A549 (cell line): ENCODE measurements at regions not wholly inside any gene's neighbourhood (a gene's known extent, or its start where the extent isn't known, plus 50 kb on each side); places are given as distances from the start of the nearest gene placed in this dataset.

Source experiments
- ATAC-seq, 2 experiments: fragments of 200-7000 bp in 1 of 2; fragments of >200 bp in 1 of 2; cut with Nextera tagmentation in 1 of 2; cut with Tn5 transposase in 1 of 2; 3 replicates each; pipeline versions ENCODE4 v1.8.0 to v1.9.1; 2018 to 2020; ENCODE audit warnings: mild to moderate bottlenecking in 1 of 2, moderate library complexity in 1 of 2
- CTCF ChIA-PET: fragments of 300-600 bp; sonication (Branson Sonifier 250); formaldehyde crosslinking; extraction: SDS; loops from one replicate; lab custom pipeline; 2021; ENCODE audit warnings: antibody characterized with exemption, inconsistent platforms; lab: Yijun Ruan, JAX
- POLR2A ChIA-PET: fragments of 350-600 bp; formaldehyde crosslinking; extraction: SDS; loops from one replicate; lab custom pipeline; 2021; ENCODE audit warnings: antibody characterized with exemption, inconsistent platforms; lab: Yijun Ruan, JAX
- DNase-seq, 2 experiments: peaks; one replicate each; pipeline versions ENCODE4 v3.0.0 to v3.0.0-alpha.2; 2011 to 2016; ENCODE audit warnings: low read depth in 1 of 2, low spot score in 1 of 2
- FAIRE-seq: peaks from 2 replicates; lab custom pipeline; 2011; peaks lifted over from hg19 to GRCh38; lab: Jason Lieb, UNC
- H3K27ac ChIP-seq, 2 experiments: fragments of >200 bp; sonication (Bioruptor Twin); formaldehyde crosslinking; 3 replicates each; pipeline ENCODE4 v1.5.1; 2016 to 2017
- H3K4me1 ChIP-seq: fragments of >200 bp; sonication (Bioruptor Twin); formaldehyde crosslinking; 3 replicates; pipeline ENCODE4 v1.6.1; 2016
- H3K4me2 ChIP-seq: fragments of >200 bp; sonication (Bioruptor Twin); formaldehyde crosslinking; 3 replicates; pipeline ENCODE4 v1.6.1; 2016
- H3K4me3 ChIP-seq: fragments of >200 bp; sonication (Bioruptor Twin); formaldehyde crosslinking; 3 replicates; pipeline ENCODE4 v1.5.1; 2016
- H3K9me3 ChIP-seq: fragments of >200 bp; sonication (Bioruptor Twin); formaldehyde crosslinking; 3 replicates; pipeline ENCODE4 v1.6.1; 2016
- BCL3 ChIP-seq: fragments of >200 bp; sonication (Bioruptor Twin); formaldehyde crosslinking; IDR thresholded peaks from 3 replicates; pipeline ENCODE4 v1.6.1; 2016
- BHLHE40 ChIP-seq: IDR thresholded peaks from 2 replicates; pipeline ENCODE4 v1.6.1; 2012; ENCODE audit warnings: low read depth, low read length, inconsistent platforms
- CBX2 ChIP-seq: fragments of 200-600 bp; sonication (generic); IDR thresholded peaks from 2 replicates; pipeline ENCODE4 v1.6.1; 2016; ENCODE audit warnings: low read depth, mild to moderate bottlenecking, borderline replicate concordance
- CBX8 ChIP-seq: fragments of 200-600 bp; sonication (generic); IDR thresholded peaks from 2 replicates; pipeline ENCODE4 v1.6.1; 2016
- E2F6 ChIP-seq: IDR thresholded peaks from 2 replicates; pipeline ENCODE4 v1.6.1; 2012; ENCODE audit warnings: low read depth, borderline replicate concordance
- EP300 ChIP-seq, 2 experiments: fragments of >200 bp; sonication (Bioruptor Twin); formaldehyde crosslinking; IDR thresholded peaks; 2 replicates in 1 of 2; 3 replicates in 1 of 2; pipeline ENCODE4 v1.6.1; 2016 to 2017
- ESRRA ChIP-seq: fragments of 150-350 bp; IDR thresholded peaks from 2 replicates; pipeline ENCODE4 v1.6.1; 2014; ENCODE audit warnings: mild to moderate bottlenecking, low read length, borderline replicate concordance
- FOSB ChIP-seq: fragments of 250-450 bp; sonication (Bioruptor Pico); IDR thresholded peaks from 2 replicates; pipeline ENCODE4 v1.5.0; 2020; ENCODE audit warnings: mild to moderate bottlenecking, moderate library complexity
- FOXS1 ChIP-seq: fragments of 250-450 bp; sonication (Bioruptor Pico); IDR thresholded peaks from 2 replicates; pipeline ENCODE4 v1.5.0; 2020; ENCODE audit warnings: mild to moderate bottlenecking, moderate library complexity
- HDAC2 ChIP-seq: fragments of 200-600 bp; sonication (generic); IDR thresholded peaks from 2 replicates; pipeline ENCODE4 v1.6.1; 2016
- HES2 ChIP-seq: fragments of >200 bp; sonication (Bioruptor Twin); formaldehyde crosslinking; IDR thresholded peaks from 2 replicates; pipeline ENCODE4 v1.6.1; 2016
- HMGXB4 ChIP-seq: fragments of 250-450 bp; sonication (Bioruptor Pico); IDR thresholded peaks from 2 replicates; pipeline ENCODE4 v1.5.0; 2021; ENCODE audit warnings: mild to moderate bottlenecking, moderate library complexity, borderline replicate concordance
- HOXA7 ChIP-seq: fragments of 250-450 bp; sonication (Bioruptor Pico); IDR thresholded peaks from 2 replicates; pipeline ENCODE4 v1.5.0; 2020; ENCODE audit warnings: mild to moderate bottlenecking, moderate library complexity
- HOXB13 ChIP-seq: fragments of 250-450 bp; sonication (Bioruptor Pico); IDR thresholded peaks from 2 replicates; pipeline ENCODE4 v1.5.0; 2020; ENCODE audit warnings: low read depth, mild to moderate bottlenecking, moderate library complexity
- HOXB5 ChIP-seq: fragments of 250-450 bp; sonication (Bioruptor Pico); IDR thresholded peaks from 2 replicates; pipeline ENCODE4 v1.5.0; 2020; ENCODE audit warnings: mild to moderate bottlenecking, moderate library complexity
- JUNB ChIP-seq: fragments of >200 bp; sonication (Bioruptor Twin); formaldehyde crosslinking; IDR thresholded peaks from 2 replicates; pipeline ENCODE4 v1.6.1; 2016
- MAZ ChIP-seq: fragments of 150-350 bp; IDR thresholded peaks from 2 replicates; pipeline ENCODE4 v1.6.1; 2014; ENCODE audit warnings: antibody characterized with exemption, low read depth, low read length, borderline replicate concordance
- MYC ChIP-seq: IDR thresholded peaks from 2 replicates; pipeline ENCODE4 v1.6.1; 2012; ENCODE audit warnings: mild to moderate bottlenecking, inconsistent platforms, low read length, improper control_type of control experiment, borderline replicate concordance
- NPAS2 ChIP-seq: fragments of 250-450 bp; sonication (Bioruptor Pico); IDR thresholded peaks from 2 replicates; pipeline ENCODE4 v1.8.0; 2022; ENCODE audit warnings: mild to moderate bottlenecking, moderate library complexity, borderline replicate concordance
- PHF8 ChIP-seq: fragments of 200-600 bp; sonication (generic); IDR thresholded peaks from 2 replicates; pipeline ENCODE4 v1.6.1; 2016; ENCODE audit warnings: low read depth, mild to moderate bottlenecking, antibody characterized with exemption, moderate library complexity, borderline replicate concordance
- POLR2A ChIP-seq: IDR thresholded peaks from 2 replicates; pipeline ENCODE4 v1.6.1; 2012; ENCODE audit warnings: mild to moderate bottlenecking, low read length
- POLR2AphosphoS2 ChIP-seq: conservative IDR thresholded peaks from 2 replicates; pipeline ENCODE4 v1.6.1; 2012; ENCODE audit warnings: low read length, improper control_type of control experiment, inconsistent platforms
- RCOR1 ChIP-seq: fragments of 150-350 bp; IDR thresholded peaks from 2 replicates; pipeline ENCODE4 v1.6.1; 2014; ENCODE audit warnings: antibody characterized with exemption, low read length, low read depth
- REST ChIP-seq: fragments of 200-600 bp; sonication (generic); IDR thresholded peaks from 2 replicates; pipeline ENCODE4 v1.6.1; 2016; ENCODE audit warnings: antibody characterized with exemption, mild to moderate bottlenecking, moderate library complexity
- RFX5 ChIP-seq: fragments of 450-650 bp; IDR thresholded peaks from 2 replicates; pipeline ENCODE4 v1.7.1; 2014; ENCODE audit warnings: antibody characterized with exemption, mild to moderate bottlenecking, moderate library complexity
- TFCP2L1 ChIP-seq: fragments of 250-450 bp; sonication (Bioruptor Pico); IDR thresholded peaks from 2 replicates; pipeline ENCODE4 v1.5.0; 2021; ENCODE audit warnings: mild to moderate bottlenecking
- USF2 ChIP-seq: fragments of 450-650 bp; IDR thresholded peaks from 2 replicates; pipeline ENCODE4 v1.6.1; 2014; ENCODE audit warnings: antibody characterized with exemption
- ZNF302 ChIP-seq: fragments of 250-450 bp; sonication (Bioruptor Pico); IDR thresholded peaks from 2 replicates; pipeline ENCODE4 v1.9.0; 2021; ENCODE audit warnings: inconsistent platforms, mild to moderate bottlenecking, moderate library complexity
- ZSCAN20 ChIP-seq: fragments of 250-450 bp; sonication (Bioruptor Pico); IDR thresholded peaks from 2 replicates; pipeline ENCODE4 v1.8.0; 2022; ENCODE audit warnings: mild to moderate bottlenecking, moderate library complexity

GRCh38 chr13:59360108-59360507 lies 803.6 kb downstream of the DIAPH3 start:
- ATAC-seq (no peak), DNase-seq (no peak), FAIRE-seq (no peak)
- Histone ChIP-seq H3K4me3 (no peak overlapping the region), H3K4me2 (no peak overlapping the region), H3K27ac (no peak overlapping the region), H3K4me1 (no peaks in the 10 kb centered on the region), H3K9me3 (no peaks in the 10 kb centered on the region)
- ChIA-PET POLR2A (no interaction called here), CTCF (no interaction called here)
- TF ChIP-seq HES2 = no peak
- no peak for TF ChIP-seq ZSCAN20 (CRISPR knock-in tag)
- TF ChIP-seq EP300 (IDR thresholded peaks at IDR 0.05) = no peak
- TF ChIP-seq PHF8 = no peak
- TF ChIP-seq JUNB = no peak
- TF ChIP-seq MYC = no peak
- TF ChIP-seq TFCP2L1 (CRISPR knock-in tag) = no peak
- no peak for TF ChIP-seq HMGXB4
- no peak for TF ChIP-seq ZNF302 (CRISPR knock-in tag)
- no peak for TF ChIP-seq USF2
- no peak for TF ChIP-seq BCL3
- no peak for TF ChIP-seq POLR2AphosphoS2
- TF ChIP-seq CBX2 = no peak
- TF ChIP-seq FOXS1 = no peak
- no peak for TF ChIP-seq REST
- no peak for TF ChIP-seq BHLHE40
- no peak for TF ChIP-seq HDAC2
- TF ChIP-seq FOSB (CRISPR knock-in tag) = no peak

GRCh38 chr13:59360916-59361315 lies 802.8 kb downstream of the DIAPH3 start:
- FAIRE-seq (no peak), ATAC-seq (no peak), DNase-seq (no peak)
- H3K4me1 ChIP-seq = no peaks in the 10 kb centered on the region
- H3K9me3 ChIP-seq = no peaks in the 10 kb centered on the region
- no peak overlapping the region for H3K4me3 ChIP-seq
- ChIA-PET POLR2A (no interaction called here), CTCF (no interaction called here)
- no peak overlapping the region for H3K27ac ChIP-seq
- TF ChIP-seq ESRRA (no peak), HMGXB4 (no peak), E2F6 (no peak), HOXB5 (CRISPR knock-in tag) (no peak), FOXS1 (no peak), MAZ (no peak), JUNB (no peak), NPAS2 (CRISPR knock-in tag) (no peak), HOXA7 (CRISPR knock-in tag) (no peak), RFX5 (no peak), HOXB13 (CRISPR knock-in tag) (no peak), CBX8 (no peak), RCOR1 (no peak), POLR2A (no peak)
- no peak overlapping the region for H3K4me2 ChIP-seq
